OCI-LY3 (cell line): ENCODE measurements at regions not wholly inside any gene's neighbourhood (a gene's known extent, or its start where the extent isn't known, plus 50 kb on each side); places are given as distances from the start of the nearest gene placed in this dataset.
A peak's percentile ranks its signal among the peaks of the same experiment; 100 is the strongest.
"Not testable (repeated sequence)": the region's sequence is repeated elsewhere in the genome, so short reads cannot be mapped to it uniquely, and the experiment has no call there.

Experiments used
- H2AFZ ChIP-seq: fragments of 200-600, 300-600 bp; shearing (Covaris generic); 2 replicates; pipeline ENCODE4 v1.6.0; 2014; ENCODE audit warnings: antibody characterized with exemption, low read depth, low read length
- H3K27ac ChIP-seq: fragments of 200-600, 300-600 bp; sonication (generic); 2 replicates; pipeline ENCODE4 v1.5.1; 2014; ENCODE audit warnings: mild to moderate bottlenecking, low read length, moderate library complexity, mixed read lengths
- H3K27me3 ChIP-seq: fragments of 200-600, 300-600 bp; sonication (generic); 2 replicates; pipeline ENCODE4 v1.6.1; 2014; ENCODE audit warnings: low read depth, low read length, mixed read lengths
- H3K36me3 ChIP-seq: fragments of 200-600, 300-600 bp; sonication (generic); replicated peaks from 2 replicates; pipeline ENCODE3; 2014; ENCODE audit warnings: low read depth, low read length, mixed read lengths
- H3K4me1 ChIP-seq: fragments of 300-600, 200-600 bp; sonication (generic); 2 replicates; pipeline ENCODE4 v1.6.1; 2014; ENCODE audit warnings: low read length, mixed read lengths
- H3K4me2 ChIP-seq: fragments of 200-600, 300-600 bp; sonication (generic); 2 replicates; pipeline ENCODE4 v1.6.1; 2014; ENCODE audit warnings: low read length, mixed read lengths
- H3K4me3 ChIP-seq: fragments of 300-600, 200-600 bp; sonication (generic); 2 replicates; pipeline ENCODE4 v1.5.1; 2014; ENCODE audit warnings: antibody characterized with exemption, mild to moderate bottlenecking, low read length, moderate library complexity
- H3K79me2 ChIP-seq: fragments of 300-600, 200-600 bp; shearing (Covaris generic); 2 replicates; pipeline ENCODE4 v1.6.1; 2014; ENCODE audit warnings: mild to moderate bottlenecking, low read length, mixed read lengths
- H3K9ac ChIP-seq: fragments of 300-600, 200-600 bp; shearing (Covaris generic); 2 replicates; pipeline ENCODE4 v1.6.0; 2014; ENCODE audit warnings: mild to moderate bottlenecking, low read length, moderate library complexity
- H3K9me3 ChIP-seq: fragments of 200-600, 300-600 bp; shearing (Covaris generic); 2 replicates; pipeline ENCODE4 v1.6.1; 2014; ENCODE audit warnings: low read length, mixed read lengths; ENCODE audit not compliant: insufficient read depth
- H4K20me1 ChIP-seq: fragments of 200-600, 300-600 bp; sonication (generic); 2 replicates; pipeline ENCODE4 v1.6.1; 2016; ENCODE audit warnings: low read length, mixed read lengths; ENCODE audit not compliant: insufficient read depth
- EZH2phosphoT487 ChIP-seq: fragments of 200-600 bp; shearing (Covaris generic); IDR thresholded peaks from 2 replicates; pipeline ENCODE4 v1.6.1; 2018; ENCODE audit warnings: antibody characterized with exemption, mixed run types, low read depth
- TF ChIP-seq, protein P1 (sequence below): fragments of 200-600, 300-600 bp; sonication (generic); IDR thresholded peaks from 2 replicates; pipeline ENCODE4 v1.5.1; 2014; ENCODE audit warnings: antibody characterized with exemption, low read length, low read depth

DNA sequence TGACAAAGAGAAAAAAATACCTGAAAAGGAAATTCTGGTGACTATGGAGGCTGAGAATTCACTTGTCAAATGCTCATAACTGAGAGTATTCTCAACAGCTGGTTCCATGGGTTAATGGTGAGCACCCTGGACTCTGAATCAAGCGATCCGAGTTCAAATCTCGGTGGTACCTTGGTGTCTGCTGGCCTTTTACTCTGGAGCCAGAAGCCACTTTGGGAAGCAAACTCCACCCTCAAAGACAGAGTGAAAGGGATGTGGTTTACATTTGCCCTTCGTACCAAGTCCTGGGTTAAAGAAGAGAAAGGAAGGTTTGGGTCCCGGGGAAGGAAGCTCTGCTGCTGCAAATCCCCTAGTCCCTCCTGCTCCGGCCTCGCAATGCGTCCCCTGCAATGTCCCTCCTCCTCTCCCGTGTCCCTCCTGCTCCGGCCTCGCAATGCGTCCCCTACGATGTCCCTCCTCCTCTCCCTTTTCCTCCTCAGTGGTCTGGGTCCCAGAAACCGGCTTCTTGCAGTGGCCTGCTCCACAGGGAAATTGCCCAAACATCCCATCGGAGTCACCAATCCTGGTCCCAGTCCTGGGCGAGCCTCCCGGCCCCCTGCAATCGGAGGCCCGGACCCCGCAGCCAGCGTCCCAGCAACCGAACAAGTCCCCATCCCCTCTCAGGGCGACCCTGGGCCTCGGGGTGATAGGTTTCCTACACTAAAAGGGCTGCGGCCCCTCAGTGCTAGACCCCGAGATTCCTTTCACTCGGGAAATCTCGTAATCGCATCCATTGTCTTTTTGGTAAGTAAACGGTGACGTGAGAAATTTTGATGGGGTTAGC lies 129.4 kb downstream of the PPIAL4G start:
- TF ChIP-seq EZH2phosphoT487, result no peak
- TF ChIP-seq, protein P1, sequence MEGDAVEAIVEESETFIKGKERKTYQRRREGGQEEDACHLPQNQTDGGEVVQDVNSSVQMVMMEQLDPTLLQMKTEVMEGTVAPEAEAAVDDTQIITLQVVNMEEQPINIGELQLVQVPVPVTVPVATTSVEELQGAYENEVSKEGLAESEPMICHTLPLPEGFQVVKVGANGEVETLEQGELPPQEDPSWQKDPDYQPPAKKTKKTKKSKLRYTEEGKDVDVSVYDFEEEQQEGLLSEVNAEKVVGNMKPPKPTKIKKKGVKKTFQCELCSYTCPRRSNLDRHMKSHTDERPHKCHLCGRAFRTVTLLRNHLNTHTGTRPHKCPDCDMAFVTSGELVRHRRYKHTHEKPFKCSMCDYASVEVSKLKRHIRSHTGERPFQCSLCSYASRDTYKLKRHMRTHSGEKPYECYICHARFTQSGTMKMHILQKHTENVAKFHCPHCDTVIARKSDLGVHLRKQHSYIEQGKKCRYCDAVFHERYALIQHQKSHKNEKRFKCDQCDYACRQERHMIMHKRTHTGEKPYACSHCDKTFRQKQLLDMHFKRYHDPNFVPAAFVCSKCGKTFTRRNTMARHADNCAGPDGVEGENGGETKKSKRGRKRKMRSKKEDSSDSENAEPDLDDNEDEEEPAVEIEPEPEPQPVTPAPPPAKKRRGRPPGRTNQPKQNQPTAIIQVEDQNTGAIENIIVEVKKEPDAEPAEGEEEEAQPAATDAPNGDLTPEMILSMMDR, result no peak
- Histone ChIP-seq H3K79me2 (no peaks in the 10 kb centered on the region), H4K20me1 (no peaks in the 10 kb centered on the region), H3K27me3 (peaks cover 22% of the 10 kb centered on the region), H3K36me3 (no peaks in the 10 kb centered on the region), H3K27ac (no peak overlapping the region), H3K4me1 (peaks cover 13% of the 10 kb centered on the region), H2AFZ (no peak overlapping the region; the same call in 1 of the 2 replicates), H3K4me3 (peak overlapping the region; percentile 12; the same call in 1 of the 2 replicates), H3K9me3 (no peaks in the 10 kb centered on the region), H3K9ac (no peak overlapping the region), H3K4me2 (peak overlapping the region; percentile 32)

- no peak overlapping the region for H3K9ac ChIP-seq
- TF ChIP-seq, protein P1, result no peak
- TF ChIP-seq EZH2phosphoT487, result no peak
- H3K4me2 ChIP-seq, result no peak overlapping the region
- H3K27ac ChIP-seq, result no peak overlapping the region
- no peaks in the 10 kb centered on the region for H3K36me3 ChIP-seq
- H3K4me3 ChIP-seq, result no peak overlapping the region
- no peaks in the 10 kb centered on the region for H4K20me1 ChIP-seq
- H2AFZ ChIP-seq, result no peak overlapping the region
- peaks cover 30% of the 10 kb centered on the region for H3K27me3 ChIP-seq
- no peaks in the 10 kb centered on the region for H3K79me2 ChIP-seq
- peaks cover 23% of the 10 kb centered on the region for H3K4me1 ChIP-seq
- H3K9me3 ChIP-seq, result no peaks in the 10 kb centered on the region
Observed at GRCh38 chr1:148352470-148353053, 130.5 kb downstream of the PPIAL4G start.

- Histone ChIP-seq H3K36me3 (no peaks in the 10 kb centered on the region), H3K9me3 (no peaks in the 10 kb centered on the region), H3K27me3 (peaks cover 39% of the 10 kb centered on the region), H3K9ac (no peak overlapping the region), H3K4me3 (peak overlapping the region; percentile 43; the same call in 1 of the 2 replicates), H2AFZ (no peak overlapping the region), H3K27ac (no peak overlapping the region), H4K20me1 (no peaks in the 10 kb centered on the region), H3K79me2 (no peaks in the 10 kb centered on the region), H3K4me2 (peak overlapping the region; percentile 61), H3K4me1 (peaks cover 16% of the 10 kb centered on the region)
- TF ChIP-seq, protein P1, result no peak
- TF ChIP-seq EZH2phosphoT487, result no peak
Observed at GRCh38 chr1:148347781-148348180, 135.3 kb downstream of the PPIAL4G start.

DNA sequence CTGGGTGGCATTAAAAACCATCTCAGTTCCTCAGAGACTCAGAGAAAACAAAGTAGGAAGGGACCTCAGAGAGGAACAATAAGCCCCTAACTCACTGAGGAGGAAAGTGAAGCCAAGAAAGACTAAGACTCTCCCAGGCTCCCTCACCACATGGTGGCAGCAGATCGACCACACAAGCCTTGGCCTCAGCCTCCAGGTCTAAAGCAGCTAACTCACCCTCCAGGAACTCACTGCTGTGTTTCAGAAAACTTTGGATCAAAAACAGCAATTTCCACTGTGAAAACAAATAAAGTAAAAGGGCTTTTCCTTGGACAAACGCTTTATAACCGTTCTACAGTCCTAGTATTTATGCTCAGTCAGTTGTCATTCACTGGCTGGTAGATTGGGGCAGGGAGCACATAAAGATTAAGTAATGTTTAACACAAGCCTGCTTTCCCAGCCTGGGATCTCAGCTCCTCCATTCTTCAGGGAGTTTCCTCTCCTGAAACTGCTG lies 137.4 kb downstream of the PPIAL4G start:
- TF ChIP-seq, protein P1, result peak; percentile 66
- H3K36me3 ChIP-seq, result not testable (repeated sequence)
- H2AFZ ChIP-seq, result 0 out of 2 replicates have a peak overlapping the region, but pooled peaks have one; percentile 11

GRCh38 chr1:148344651-148345050 lies 138.5 kb downstream of the PPIAL4G start:
- not testable (repeated sequence) for H3K9me3 ChIP-seq, H3K79me2 ChIP-seq, H3K27ac ChIP-seq, H3K9ac ChIP-seq, H3K4me2 ChIP-seq, H3K36me3 ChIP-seq, H3K4me3 ChIP-seq, H4K20me1 ChIP-seq, H2AFZ ChIP-seq
- Histone ChIP-seq H3K4me1 (peaks cover 16% of the 10 kb centered on the region), H3K27me3 (peaks cover 27% of the 10 kb centered on the region)

More for the DNA sequence above, 137.4 kb downstream of the PPIAL4G start:
- not testable (repeated sequence) for H3K79me2 ChIP-seq, H3K9ac ChIP-seq, H3K4me2 ChIP-seq, H4K20me1 ChIP-seq, H3K4me3 ChIP-seq, H3K27ac ChIP-seq, H3K9me3 ChIP-seq
- Histone ChIP-seq H3K4me1 (peaks cover 16% of the 10 kb centered on the region), H3K27me3 (peaks cover 36% of the 10 kb centered on the region)

DNA sequence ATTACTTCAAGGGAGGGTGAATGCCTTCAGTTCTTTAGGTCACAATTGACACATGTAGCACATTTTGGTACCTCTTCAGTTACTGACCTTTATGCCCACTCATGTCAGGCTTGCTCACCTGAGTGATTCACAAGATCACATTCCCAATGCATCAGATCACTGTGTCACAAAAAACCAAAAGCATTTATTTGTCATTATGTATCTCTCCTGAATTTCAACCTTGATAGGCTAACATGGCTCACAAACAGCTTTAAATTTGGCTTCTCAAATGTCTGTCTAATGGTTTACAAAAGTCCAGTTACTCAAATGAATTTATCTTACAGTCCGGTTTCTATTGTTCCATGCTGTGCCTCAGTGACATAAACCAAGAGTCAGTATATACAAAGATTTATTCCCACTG lies 141.4 kb downstream of the PPIAL4G start:
- not testable (repeated sequence) for H3K27me3 ChIP-seq, H3K4me3 ChIP-seq, H3K4me2 ChIP-seq, H3K27ac ChIP-seq, H3K36me3 ChIP-seq, H3K9me3 ChIP-seq, H2AFZ ChIP-seq, H4K20me1 ChIP-seq, H3K79me2 ChIP-seq, H3K4me1 ChIP-seq, H3K9ac ChIP-seq
